ENCODE measurements at regions not wholly inside any gene's neighbourhood (a gene's known extent, or its start where the extent isn't known, plus 50 kb on each side); places are given as distances from the start of the nearest gene placed in this dataset.

GRCh38 chr4:19406789-19407188 is 844.9 kb upstream of the SLIT2 start:
- Histone ChIP-seq H3K27me3 (no peaks in the 10 kb centered on the region), H3K9me3 (no peaks in the 10 kb centered on the region), H3K36me3 (ENCODE audit: low read depth, missing control alignments) (no peaks in the 10 kb centered on the region), H3K4me1 (no peaks in the 10 kb centered on the region), H3K4me3 (no peak overlapping the region), H3K27ac (no peak overlapping the region)
- DNase-seq: no peak
- TF ChIP-seq CTCF (IDR thresholded peaks at IDR 0.05) (no peak), POLR2A (IDR thresholded peaks at IDR 0.05) (no peak)
- intact Hi-C loops (cut with DNase I; ENCODE audit: low total_unique reads): no loop called here

DNA sequence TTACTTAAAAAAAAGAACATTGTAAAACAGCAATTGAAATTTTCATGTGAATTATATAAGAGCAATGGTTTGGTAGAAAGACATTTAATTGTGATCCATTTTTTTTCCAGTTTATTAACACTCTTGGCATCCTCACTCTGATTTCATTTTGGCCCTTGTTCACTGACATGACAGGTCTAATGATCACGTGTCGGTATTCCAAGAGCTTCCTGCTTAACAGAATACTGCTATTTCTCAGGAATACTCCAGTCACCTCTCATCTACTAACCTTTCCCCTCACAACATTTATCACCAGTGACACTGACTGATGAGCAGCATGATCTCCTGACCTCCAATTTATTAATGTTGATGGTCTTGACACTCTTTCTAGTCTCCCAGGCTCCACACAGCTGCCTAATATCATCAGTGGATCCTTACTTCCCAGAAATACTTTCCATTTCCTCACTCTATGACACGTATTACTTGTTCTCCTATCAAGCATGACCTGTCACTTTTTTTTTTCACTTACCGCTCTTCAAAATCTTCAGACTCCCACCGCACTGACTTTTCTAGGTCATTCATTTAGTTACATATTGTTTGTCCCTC is 847.8 kb upstream of the SLIT2 start:
- TF ChIP-seq CTCF (IDR thresholded peaks at IDR 0.05) (no peak), POLR2A (IDR thresholded peaks at IDR 0.05) (no peak)
- H3K36me3 ChIP-seq (ENCODE audit: low read depth, missing control alignments): no peaks in the 10 kb centered on the region
- DNase-seq: no peak
- no peaks in the 10 kb centered on the region for H3K27me3 ChIP-seq
- no peak overlapping the region for H3K4me3 ChIP-seq
- no peaks in the 10 kb centered on the region for H3K9me3 ChIP-seq
- no peak overlapping the region for H3K27ac ChIP-seq
- H3K4me1 ChIP-seq: no peaks in the 10 kb centered on the region
- intact Hi-C loops (cut with DNase I; ENCODE audit: low total_unique reads): no loop called here
- WGBS, 2 donors: 60 to 82% methylated on average over 5 of the region's 5 CpGs

DNA sequence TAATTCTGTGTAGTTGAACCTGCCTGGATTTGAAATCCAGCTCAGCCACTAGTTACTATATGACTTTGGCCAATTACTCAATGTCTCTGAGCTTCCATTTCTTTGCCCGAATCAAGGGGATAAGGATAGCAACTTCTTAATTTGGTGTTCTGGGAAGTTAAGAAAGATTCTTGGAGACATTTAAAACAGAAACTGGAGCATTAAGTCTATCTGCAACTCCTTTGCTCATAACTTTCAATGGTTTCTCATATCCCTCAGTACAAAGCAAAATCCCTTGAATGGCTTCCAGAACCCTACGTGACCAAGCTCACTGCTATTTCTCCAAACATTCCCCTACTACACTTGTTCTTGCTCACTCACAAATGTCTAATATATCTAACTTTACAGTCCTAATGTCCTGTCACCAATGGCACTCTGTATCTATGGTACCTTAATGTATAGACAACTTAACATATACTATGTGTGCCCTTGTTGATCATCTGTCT is 849.1 kb upstream of the SLIT2 start:
- DNase-seq: no peak
- no peaks in the 10 kb centered on the region for H3K9me3 ChIP-seq
- H3K4me3 ChIP-seq: no peak overlapping the region
- no peaks in the 10 kb centered on the region for H3K27me3 ChIP-seq
- H3K27ac ChIP-seq: no peak overlapping the region
- no peaks in the 10 kb centered on the region for H3K36me3 ChIP-seq (ENCODE audit: low read depth, missing control alignments)
- no peak for TF ChIP-seq POLR2A (IDR thresholded peaks at IDR 0.05)
- no peak for TF ChIP-seq CTCF (IDR thresholded peaks at IDR 0.05)
- no peaks in the 10 kb centered on the region for H3K4me1 ChIP-seq
- 69 to 76% methylated on average over 2 of the region's 2 CpGs for whole genome bisulfite sequencing, 2 donors
- intact Hi-C loops (cut with DNase I; ENCODE audit: low total_unique reads): no loop called here

- intact Hi-C loops (cut with DNase I; ENCODE audit: low total_unique reads): no loop called here
- 77 to 84% methylated on average over 1 of the region's 1 CpG for WGBS, 2 donors
- no peaks in the 10 kb centered on the region for H3K27me3 ChIP-seq
- H3K36me3 ChIP-seq (ENCODE audit: low read depth, missing control alignments): no peaks in the 10 kb centered on the region
- H3K4me3 ChIP-seq: no peak overlapping the region
- TF ChIP-seq CTCF (IDR thresholded peaks at IDR 0.05) (no peak), POLR2A (IDR thresholded peaks at IDR 0.05) (no peak)
- H3K9me3 ChIP-seq: no peaks in the 10 kb centered on the region
- H3K27ac ChIP-seq: no peak overlapping the region
- H3K4me1 ChIP-seq: no peaks in the 10 kb centered on the region
- no peak for DNase-seq
Observed at GRCh38 chr4:19401301-19402080, 850.2 kb upstream of the SLIT2 start.

DNA sequence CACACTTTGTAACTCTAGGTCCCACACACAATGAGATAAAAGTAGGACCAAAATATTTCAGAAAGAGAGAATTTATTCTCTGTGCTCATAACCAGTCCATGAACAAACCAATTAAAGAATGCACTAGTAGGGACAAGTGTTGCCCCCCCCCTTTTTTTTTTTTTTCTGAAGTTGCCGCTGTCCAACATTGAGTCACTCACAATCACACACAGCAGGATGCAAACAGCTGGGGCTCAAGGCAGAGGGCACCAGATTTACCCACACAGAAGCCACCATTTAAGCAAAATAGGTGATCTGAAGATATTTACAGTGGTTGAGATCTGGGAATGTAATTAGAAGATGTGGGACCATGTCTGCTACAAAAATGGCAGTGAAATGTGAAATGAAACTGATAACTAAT is 850.9 kb upstream of the SLIT2 start:
- no peak for DNase-seq
- no peaks in the 10 kb centered on the region for H3K27me3 ChIP-seq
- H3K4me3 ChIP-seq: no peak overlapping the region
- TF ChIP-seq POLR2A (IDR thresholded peaks at IDR 0.05) (no peak), CTCF (IDR thresholded peaks at IDR 0.05) (no peak)
- WGBS, 2 donors: 64 to 84% methylated on average over 1 of the region's 1 CpG
- H3K27ac ChIP-seq: no peak overlapping the region
- H3K4me1 ChIP-seq: no peaks in the 10 kb centered on the region
- intact Hi-C loops (cut with DNase I; ENCODE audit: low total_unique reads): no loop called here
- no peaks in the 10 kb centered on the region for H3K9me3 ChIP-seq
- H3K36me3 ChIP-seq (ENCODE audit: low read depth, missing control alignments): no peaks in the 10 kb centered on the region

Measured in testis (tissue), 2 donors.